OCI-LY7 (cell line): ENCODE measurements at regions not wholly inside any gene's neighbourhood (a gene's known extent, or its start where the extent isn't known, plus 50 kb on each side); places are given as distances from the start of the nearest gene placed in this dataset.

Experiments
- BruUV-seq: library from RNA; stranded (reverse); fragments of 400-500 nt; replicated peaks from 2 replicates; lab custom pipeline; 2021; lab: Mats Ljungman, UMichigan
- CTCF ChIA-PET: fragments of 300-600 bp; sonication (Branson Sonifier 250); formaldehyde crosslinking; loops from one replicate; lab custom pipeline; 2022; ENCODE audit warnings: antibody characterized with exemption; ENCODE audit not compliant: unreplicated experiment; lab: Charles Lee
- POLR2A ChIA-PET: fragments of 300-600 bp; sonication (Branson Sonifier 250); formaldehyde crosslinking; loops from one replicate; lab custom pipeline; 2022; ENCODE audit warnings: antibody characterized with exemption; lab: Charles Lee
- DNase-seq: peaks from one replicate; pipeline ENCODE4 v3.0.0-alpha.2; 2015; ENCODE audit warnings: low spot score
- H2AFZ ChIP-seq: fragments of 200-600 bp; sonication (generic), shearing (Covaris generic); 2 replicates; pipeline ENCODE4 v1.6.1; 2014; ENCODE audit warnings: mild to moderate bottlenecking, antibody characterized with exemption, low read length, moderate library complexity
- H3K27ac ChIP-seq: fragments of 200-600 bp; sonication (generic); 2 replicates; pipeline ENCODE4 v1.5.1; 2014; ENCODE audit warnings: mixed run types, low read depth, mild to moderate bottlenecking, moderate library complexity, low read length, inconsistent platforms; ENCODE audit not compliant: poor library complexity, severe bottlenecking
- H3K36me3 ChIP-seq: fragments of 200-600 bp; sonication (generic); 2 replicates; pipeline ENCODE4 v1.6.1; 2014; ENCODE audit warnings: mild to moderate bottlenecking, antibody characterized with exemption, low read length, moderate library complexity, mixed read lengths; ENCODE audit not compliant: insufficient read depth
- H3K4me1 ChIP-seq: fragments of 200-600 bp; sonication (generic); 2 replicates; pipeline ENCODE4 v1.5.1; 2014; ENCODE audit warnings: mild to moderate bottlenecking, low read length; ENCODE audit not compliant: insufficient read depth, poor library complexity, severe bottlenecking
- H3K4me2 ChIP-seq: fragments of 200-600 bp; sonication (generic); 2 replicates; pipeline ENCODE4 v1.6.1; 2014; ENCODE audit warnings: mild to moderate bottlenecking, low read length
- H3K4me3 ChIP-seq: fragments of 200-600 bp; sonication (generic); 2 replicates; pipeline ENCODE4 v1.5.1; 2014; ENCODE audit warnings: mild to moderate bottlenecking, low read depth, low read length; ENCODE audit not compliant: poor library complexity, severe bottlenecking
- H3K79me2 ChIP-seq: fragments of 200-600 bp; sonication (generic); 2 replicates; pipeline ENCODE4 v1.6.1; 2016; ENCODE audit warnings: low read depth, mild to moderate bottlenecking, low read length, moderate library complexity, mixed read lengths; ENCODE audit not compliant: insufficient read depth
- H3K9me2 ChIP-seq: fragments of 200-600 bp; sonication (generic); 2 replicates; pipeline ENCODE4 v1.6.1; 2016; ENCODE audit warnings: mild to moderate bottlenecking, low read length, mixed read lengths; ENCODE audit not compliant: insufficient read depth
- H3K9me3 ChIP-seq: fragments of 200-600 bp; sonication (generic); 2 replicates; pipeline ENCODE4 v1.6.1; 2014; ENCODE audit warnings: mild to moderate bottlenecking, mixed run types, low read length, mixed read lengths
- H4K20me1 ChIP-seq: fragments of 200-600 bp; sonication (generic); 2 replicates; pipeline ENCODE4 v1.6.1; 2014; ENCODE audit warnings: mild to moderate bottlenecking, antibody characterized with exemption, low read length, moderate library complexity, mixed read lengths; ENCODE audit not compliant: insufficient read depth
- CTCF ChIP-seq: fragments of 200-600 bp; sonication (generic); conservative IDR thresholded peaks from 2 replicates; pipeline ENCODE4 v1.5.1; 2014; ENCODE audit warnings: mild to moderate bottlenecking, antibody characterized with exemption, low read length, moderate library complexity, mixed read lengths
- EZH2phosphoT487 ChIP-seq: fragments of 200-600 bp; sonication (generic); IDR thresholded peaks from 2 replicates; pipeline ENCODE4 v1.6.1; 2018; ENCODE audit warnings: low read depth, borderline replicate concordance, mild to moderate bottlenecking, mixed run types, antibody characterized with exemption, low read length, moderate library complexity, mixed read lengths
- intact Hi-C: fragments of 100-400 bp; cut with micrococcal nuclease; formaldehyde crosslinking; loops from one replicate; pipeline ENCODE4 v1.10.0; 2022; ENCODE audit not compliant: unreplicated experiment

- no peaks in the 10 kb centered on the region for H3K9me3 ChIP-seq
- CTCF ChIA-PET = no interaction called here
- H3K36me3 ChIP-seq = no peaks in the 10 kb centered on the region
- BruUV-seq = no TSS peak
- intact Hi-C loops = loop anchor here (5.0 kb wide), 1 partner anchor 354 kb away; no protein-coding TSS in a partner anchor
- H3K9me2 ChIP-seq = no peaks in the 10 kb centered on the region
- no peak overlapping the region for H3K27ac ChIP-seq
- DNase-seq = no peak
- H3K4me1 ChIP-seq = no peaks in the 10 kb centered on the region
- H3K79me2 ChIP-seq = no peaks in the 10 kb centered on the region
- POLR2A ChIA-PET = no interaction called here
- H3K4me2 ChIP-seq = no peak overlapping the region
- H3K4me3 ChIP-seq = no peak overlapping the region
- H2AFZ ChIP-seq = peak overlapping the region; percentile 43; the same call in 1 of the 2 replicates
- TF ChIP-seq CTCF (no peak), EZH2phosphoT487 (no peak)
- no peaks in the 10 kb centered on the region for H4K20me1 ChIP-seq
Measured at GRCh38 chr20:7503501-7503900, 436.8 kb downstream of the HAO1 start.

GRCh38 chr20:7505152-7505834 lies 435.0 kb downstream of the HAO1 start:
- Histone ChIP-seq H2AFZ (peak overlapping the region; percentile 32; the same call in 1 of the 2 replicates), H3K4me3 (no peak overlapping the region), H3K36me3 (no peaks in the 10 kb centered on the region), H3K79me2 (no peaks in the 10 kb centered on the region), H3K9me3 (no peaks in the 10 kb centered on the region), H3K27ac (no peak overlapping the region), H3K9me2 (no peaks in the 10 kb centered on the region), H3K4me2 (no peak overlapping the region), H4K20me1 (no peaks in the 10 kb centered on the region), H3K4me1 (no peaks in the 10 kb centered on the region)
- POLR2A ChIA-PET = interaction anchor here (0.6 to 1.1 kb wide), 3 partner anchors 18 to 83 kb away, joined by 3 to 5 read pairs (median 3); no protein-coding TSS in a partner anchor
- no peak for DNase-seq
- CTCF ChIA-PET = no interaction called here
- TF ChIP-seq CTCF (no peak), EZH2phosphoT487 (no peak)
- intact Hi-C loops = no loop called here
- BruUV-seq = no TSS peak

- Histone ChIP-seq H3K27ac (no peak overlapping the region), H2AFZ (peak overlapping the region; percentile 32; the same call in 1 of the 2 replicates), H3K9me3 (no peaks in the 10 kb centered on the region), H3K9me2 (no peaks in the 10 kb centered on the region), H3K36me3 (no peaks in the 10 kb centered on the region), H3K4me1 (no peaks in the 10 kb centered on the region), H3K4me2 (no peak overlapping the region), H3K4me3 (no peak overlapping the region), H3K79me2 (no peaks in the 10 kb centered on the region), H4K20me1 (no peaks in the 10 kb centered on the region)
- CTCF ChIA-PET = no interaction called here
- TF ChIP-seq EZH2phosphoT487 (no peak), CTCF (no peak)
- POLR2A ChIA-PET = interaction anchor here (0.6 to 1.1 kb wide), 2 partner anchors 17 to 83 kb away, joined by 3 to 5 read pairs; no protein-coding TSS in a partner anchor
- no TSS peak for BruUV-seq
- DNase-seq = no peak
- intact Hi-C loops = no loop called here
Measured at GRCh38 chr20:7505835-7506221, 434.4 kb downstream of the HAO1 start.
